ENCODE measurements at regions not wholly inside any gene's neighbourhood (a gene's known extent, or its start where the extent isn't known, plus 50 kb on each side); places are given as distances from the start of the nearest gene placed in this dataset.

GRCh38 chrX:45400027-45400779 lies 199.5 kb upstream of the DIPK2B start:
- no peak for TF ChIP-seq JUND (IDR thresholded peaks at IDR 0.05; ENCODE audit: low read depth)
- no peak for DNase-seq (ENCODE audit: low read depth in 1 of 2, low spot score in 1 of 2)
- in situ Hi-C loops (cut with HindIII; ENCODE audit: low pct_unique_long_range_greater_than_20kb, low sequenced_read_pairs), result no loop called here

DNA sequence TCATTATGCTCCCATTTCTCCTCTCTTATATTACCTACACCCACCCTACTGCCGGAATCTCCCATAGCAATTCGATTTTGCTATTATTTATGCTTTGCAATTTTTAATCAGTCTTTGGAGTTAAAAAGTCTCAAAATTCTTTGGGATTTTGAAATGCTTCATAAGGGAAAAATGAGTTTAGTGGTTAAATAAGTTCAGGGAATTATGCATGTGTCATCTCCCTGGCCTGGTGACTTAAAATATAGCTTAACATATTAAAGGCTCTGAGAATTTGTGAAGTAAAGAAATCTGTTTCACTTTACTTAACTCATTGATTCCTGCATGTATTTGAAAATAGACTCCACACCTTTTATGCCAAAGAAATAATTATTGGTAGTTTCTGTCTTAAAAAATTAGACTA lies 185.1 kb upstream of the DIPK2B start:
- TF ChIP-seq JUND (IDR thresholded peaks at IDR 0.05; ENCODE audit: low read depth), result no peak
- in situ Hi-C loops (cut with HindIII; ENCODE audit: low pct_unique_long_range_greater_than_20kb, low sequenced_read_pairs), result no loop called here
- no peak for DNase-seq (ENCODE audit: low read depth in 1 of 2, low spot score in 1 of 2)

GRCh38 chrX:45381841-45382240 lies 181.2 kb upstream of the DIPK2B start:
- TF ChIP-seq JUND (IDR thresholded peaks at IDR 0.05; ENCODE audit: low read depth), result no peak
- no peak for DNase-seq (ENCODE audit: low read depth in 1 of 2, low spot score in 1 of 2)
- in situ Hi-C loops (cut with HindIII; ENCODE audit: low pct_unique_long_range_greater_than_20kb, low sequenced_read_pairs), result no loop called here

DNA sequence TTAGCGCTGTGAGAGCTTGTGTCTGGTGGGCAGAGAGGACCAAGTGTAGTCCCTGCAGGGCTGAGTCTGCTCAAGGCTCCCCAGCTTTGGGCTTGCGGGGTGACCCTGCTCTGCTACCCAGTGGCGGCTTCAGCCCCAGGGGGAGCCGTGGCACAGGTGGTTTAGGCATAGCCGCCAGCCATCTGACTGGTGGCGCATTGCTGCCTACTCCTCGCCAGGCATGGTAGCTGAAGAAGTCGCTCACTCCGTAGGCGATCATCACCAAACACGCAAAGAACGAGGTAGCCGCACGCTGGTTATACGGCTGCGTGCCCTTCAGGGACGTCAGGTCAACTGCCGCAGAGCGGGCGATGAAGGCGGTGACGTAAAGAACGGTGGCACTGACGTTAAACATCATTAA lies 180.7 kb upstream of the DIPK2B start:
- TF ChIP-seq JUND (IDR thresholded peaks at IDR 0.05; ENCODE audit: low read depth), result no peak
- in situ Hi-C loops (cut with HindIII; ENCODE audit: low pct_unique_long_range_greater_than_20kb, low sequenced_read_pairs), result no loop called here
- DNase-seq (ENCODE audit: low read depth in 1 of 2, low spot score in 1 of 2), result no peak

DNA sequence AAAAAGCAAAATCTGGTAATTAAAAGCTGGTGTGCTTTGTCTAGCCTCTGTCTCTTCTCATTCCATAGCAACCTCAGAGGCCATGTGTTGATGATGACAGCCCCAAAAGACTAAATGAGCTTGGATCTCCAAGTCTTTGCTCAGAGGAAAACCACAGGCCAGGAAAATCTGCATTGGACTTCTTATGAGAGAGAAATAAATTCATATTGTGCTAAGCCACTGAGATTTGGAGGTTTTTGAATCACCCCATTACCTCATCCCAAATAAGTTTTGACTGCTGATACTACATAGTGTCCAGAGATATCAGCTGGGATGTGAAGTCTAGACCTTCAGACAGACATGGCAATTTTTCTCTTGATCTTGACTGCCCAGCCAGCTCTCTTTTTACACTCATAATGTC lies 178.6 kb upstream of the DIPK2B start:
- TF ChIP-seq JUND (IDR thresholded peaks at IDR 0.05; ENCODE audit: low read depth), result no peak
- no peak for DNase-seq (ENCODE audit: low read depth in 1 of 2, low spot score in 1 of 2)
- in situ Hi-C loops (cut with HindIII; ENCODE audit: low pct_unique_long_range_greater_than_20kb, low sequenced_read_pairs), result no loop called here

GRCh38 chrX:45372151-45372550 lies 171.5 kb upstream of the DIPK2B start:
- TF ChIP-seq JUND (IDR thresholded peaks at IDR 0.05; ENCODE audit: low read depth), result no peak
- no peak for DNase-seq (ENCODE audit: low read depth in 1 of 2, low spot score in 1 of 2)
- in situ Hi-C loops (cut with HindIII; ENCODE audit: low pct_unique_long_range_greater_than_20kb, low sequenced_read_pairs), result no loop called here

- in situ Hi-C loops (cut with HindIII; ENCODE audit: low pct_unique_long_range_greater_than_20kb, low sequenced_read_pairs), result no loop called here
- TF ChIP-seq JUND (IDR thresholded peaks at IDR 0.05; ENCODE audit: low read depth), result no peak
- no peak for DNase-seq (ENCODE audit: low read depth in 1 of 2, low spot score in 1 of 2)
Observed at GRCh38 chrX:45368705-45369104, 168.0 kb upstream of the DIPK2B start.

GRCh38 chrX:45363596-45363995 lies 162.9 kb upstream of the DIPK2B start:
- DNase-seq (ENCODE audit: low read depth in 1 of 2, low spot score in 1 of 2), result no peak
- in situ Hi-C loops (cut with HindIII; ENCODE audit: low pct_unique_long_range_greater_than_20kb, low sequenced_read_pairs), result no loop called here
- TF ChIP-seq JUND (IDR thresholded peaks at IDR 0.05; ENCODE audit: low read depth), result no peak

GRCh38 chrX:45360571-45360970 lies 159.9 kb upstream of the DIPK2B start:
- TF ChIP-seq JUND (IDR thresholded peaks at IDR 0.05; ENCODE audit: low read depth), result no peak
- DNase-seq (ENCODE audit: low read depth in 1 of 2, low spot score in 1 of 2), result no peak
- in situ Hi-C loops (cut with HindIII; ENCODE audit: low pct_unique_long_range_greater_than_20kb, low sequenced_read_pairs), result no loop called here

GRCh38 chrX:45358392-45358791 lies 157.7 kb upstream of the DIPK2B start:
- in situ Hi-C loops (cut with HindIII; ENCODE audit: low pct_unique_long_range_greater_than_20kb, low sequenced_read_pairs), result no loop called here
- DNase-seq (ENCODE audit: low read depth in 1 of 2, low spot score in 1 of 2), result no peak
- TF ChIP-seq JUND (IDR thresholded peaks at IDR 0.05; ENCODE audit: low read depth), result no peak

DNA sequence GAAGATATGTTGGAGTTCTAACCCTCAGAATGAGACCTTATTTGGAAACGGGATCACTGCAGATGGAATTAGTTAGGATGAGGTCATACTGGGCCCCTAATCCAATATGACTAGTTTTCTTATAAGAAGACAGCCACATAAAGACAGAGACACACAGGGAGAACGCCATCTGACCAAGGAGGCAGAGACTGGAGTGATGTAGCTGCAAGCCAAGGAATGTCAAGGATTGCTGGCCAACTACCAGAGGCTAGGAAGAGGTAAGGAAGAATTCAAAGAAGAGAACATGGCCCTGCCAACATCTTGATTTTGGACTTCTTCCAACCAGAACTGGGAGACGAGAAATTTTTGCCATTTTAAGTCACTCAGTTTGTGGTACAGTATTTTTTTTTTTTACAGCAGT lies 152.8 kb upstream of the DIPK2B start:
- peak in 1 of 2 experiments; percentile 6 for DNase-seq (ENCODE audit: low read depth in 1 of 2, low spot score in 1 of 2)
- in situ Hi-C loops (cut with HindIII; ENCODE audit: low pct_unique_long_range_greater_than_20kb, low sequenced_read_pairs), result no loop called here
- no peak for TF ChIP-seq JUND (IDR thresholded peaks at IDR 0.05; ENCODE audit: low read depth)

GRCh38 chrX:45352611-45353010 lies 151.9 kb upstream of the DIPK2B start:
- no peak for DNase-seq (ENCODE audit: low read depth in 1 of 2, low spot score in 1 of 2)
- in situ Hi-C loops (cut with HindIII; ENCODE audit: low pct_unique_long_range_greater_than_20kb, low sequenced_read_pairs), result no loop called here
- no peak for TF ChIP-seq JUND (IDR thresholded peaks at IDR 0.05; ENCODE audit: low read depth)

GRCh38 chrX:45351478-45351877 lies 150.8 kb upstream of the DIPK2B start:
- TF ChIP-seq JUND (IDR thresholded peaks at IDR 0.05; ENCODE audit: low read depth), result no peak
- in situ Hi-C loops (cut with HindIII; ENCODE audit: low pct_unique_long_range_greater_than_20kb, low sequenced_read_pairs), result no loop called here

DNA sequence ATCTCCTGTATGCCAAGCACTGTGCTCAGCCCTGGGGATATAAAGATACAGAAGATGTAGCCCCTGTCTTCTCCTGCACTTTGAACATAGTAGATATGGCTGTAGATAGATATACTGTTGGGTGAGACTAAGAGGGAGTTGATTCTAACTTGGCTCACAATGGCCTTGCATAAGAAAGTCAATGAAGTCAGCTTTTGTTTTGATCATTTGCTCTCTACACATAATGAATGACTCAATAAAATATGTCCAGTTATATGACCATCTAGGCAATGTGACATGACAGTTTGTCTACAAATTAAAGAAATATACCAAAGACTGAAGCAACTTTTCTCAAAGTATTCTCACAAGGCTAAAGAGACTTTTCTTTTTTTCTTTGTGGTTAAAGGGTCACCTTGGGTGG lies 147.6 kb upstream of the DIPK2B start:
- DNase-seq (ENCODE audit: low read depth in 1 of 2, low spot score in 1 of 2), result no peak
- TF ChIP-seq JUND (IDR thresholded peaks at IDR 0.05; ENCODE audit: low read depth), result no peak
- in situ Hi-C loops (cut with HindIII; ENCODE audit: low pct_unique_long_range_greater_than_20kb, low sequenced_read_pairs), result no loop called here

More at GRCh38 chrX:45351478-45351877, 150.8 kb upstream of the DIPK2B start:
- DNase-seq (ENCODE audit: low read depth in 1 of 2, low spot score in 1 of 2), result no peak
